Activated CD8-positive, alpha-beta T cell treated with anti-CD3 and anti-CD28 coated beads for 36 hours (primary cell): ENCODE measurements at regions not wholly inside any gene's neighbourhood (a gene's known extent, or its start where the extent isn't known, plus 50 kb on each side); places are given as distances from the start of the nearest gene placed in this dataset.

Experiments
- ATAC-seq: fragments of 200-7000 bp; cut with Tn5 transposase; one replicate; pipeline ENCODE4 v1.10.0; 2021; ENCODE audit warnings: mild to moderate bottlenecking, moderate library complexity
- CTCF ChIA-PET: fragments of 350-600 bp; sonication (Branson Sonifier 250); formaldehyde crosslinking; loops from one replicate; lab custom pipeline; 2021; ENCODE audit warnings: antibody characterized with exemption; lab: Charles Lee
- POLR2A ChIA-PET: fragments of 350-600 bp; sonication (Branson Sonifier 250); formaldehyde crosslinking; loops from one replicate; lab custom pipeline; 2021; ENCODE audit warnings: antibody characterized with exemption; lab: Charles Lee
- DNase-seq: peaks from one replicate; pipeline ENCODE4 v3.0.0-alpha.2; 2020
- H3K27ac Mint-ChIP-seq: one replicate; pipeline ENCODE4 v1.8.0; 2021; ENCODE audit warnings: mild to moderate bottlenecking, mixed read lengths
- H3K27me3 Mint-ChIP-seq: one replicate; pipeline ENCODE4 v1.8.0; 2021; ENCODE audit warnings: mixed read lengths
- H3K36me3 Mint-ChIP-seq: one replicate; pipeline ENCODE4 v1.8.0; 2021; ENCODE audit warnings: low read depth, mixed read lengths
- H3K4me1 Mint-ChIP-seq: one replicate; pipeline ENCODE4 v1.8.0; 2021; ENCODE audit warnings: low read depth, mixed read lengths
- H3K4me3 Mint-ChIP-seq: one replicate; pipeline ENCODE4 v1.8.0; 2021; ENCODE audit warnings: mild to moderate bottlenecking, moderate library complexity, mixed read lengths
- H3K9me3 Mint-ChIP-seq: one replicate; pipeline ENCODE4 v1.8.0; 2021; ENCODE audit warnings: mixed read lengths
- CTCF ChIP-seq: fragments of 200-600 bp; IDR thresholded peaks from one replicate; pipeline ENCODE4 v1.8.0; 2022; ENCODE audit warnings: antibody characterized with exemption, mild to moderate bottlenecking
- intact Hi-C: fragments of 100-400 bp; cut with micrococcal nuclease; formaldehyde crosslinking; loops from one replicate; pipeline ENCODE4 v1.10.0; 2022

- Mint-ChIP-seq H3K27me3 (no peaks in the 10 kb centered on the region), H3K36me3 (no peaks in the 10 kb centered on the region), H3K27ac (no peak overlapping the region), H3K4me3 (no peak overlapping the region), H3K4me1 (no peaks in the 10 kb centered on the region), H3K9me3 (peaks cover 32% of the 10 kb centered on the region)
- intact Hi-C loops, result no loop called here
- no peak for DNase-seq
- no peak for ATAC-seq
- ChIA-PET POLR2A (no interaction called here), CTCF (no interaction called here)
- TF ChIP-seq CTCF, result no peak
Measured at GRCh38 chr4:31530555-31530954, 810.4 kb downstream of the PCDH7 start.

GRCh38 chr4:31538877-31539276 lies 818.7 kb downstream of the PCDH7 start:
- no peaks in the 10 kb centered on the region for H3K4me1 Mint-ChIP-seq
- H3K36me3 Mint-ChIP-seq, result no peaks in the 10 kb centered on the region
- DNase-seq (no peak), ATAC-seq (no peak)
- ChIA-PET CTCF (no interaction called here), POLR2A (no interaction called here)
- intact Hi-C loops, result no loop called here
- no peak overlapping the region for H3K27ac Mint-ChIP-seq
- no peak for TF ChIP-seq CTCF
- peaks cover 7% of the 10 kb centered on the region for H3K9me3 Mint-ChIP-seq
- no peak overlapping the region for H3K4me3 Mint-ChIP-seq
- no peaks in the 10 kb centered on the region for H3K27me3 Mint-ChIP-seq

- Mint-ChIP-seq H3K4me1 (no peaks in the 10 kb centered on the region), H3K27me3 (no peaks in the 10 kb centered on the region), H3K27ac (no peak overlapping the region), H3K4me3 (no peak overlapping the region), H3K36me3 (no peaks in the 10 kb centered on the region), H3K9me3 (peaks cover 5% of the 10 kb centered on the region)
- ATAC-seq (no peak), DNase-seq (no peak)
- CTCF ChIA-PET, result no interaction called here
- TF ChIP-seq CTCF, result no peak
- POLR2A ChIA-PET, result no interaction called here
- intact Hi-C loops, result no loop called here
Measured at GRCh38 chr4:31539284-31540069, 819.3 kb downstream of the PCDH7 start.

GRCh38 chr4:31545330-31545729 lies 825.2 kb downstream of the PCDH7 start:
- no peak for ATAC-seq
- Mint-ChIP-seq H3K4me1 (no peaks in the 10 kb centered on the region), H3K36me3 (no peaks in the 10 kb centered on the region), H3K27me3 (no peaks in the 10 kb centered on the region), H3K4me3 (no peak overlapping the region), H3K9me3 (peaks cover 3% of the 10 kb centered on the region), H3K27ac (no peak overlapping the region)
- intact Hi-C loops, result no loop called here
- POLR2A ChIA-PET, result no interaction called here
- DNase-seq, result no peak
- TF ChIP-seq CTCF, result no peak
- CTCF ChIA-PET, result no interaction called here

GRCh38 chr4:31545755-31546154 lies 825.6 kb downstream of the PCDH7 start:
- TF ChIP-seq CTCF, result no peak
- Mint-ChIP-seq H3K9me3 (peaks cover 3% of the 10 kb centered on the region), H3K27me3 (no peaks in the 10 kb centered on the region), H3K4me1 (no peaks in the 10 kb centered on the region), H3K36me3 (no peaks in the 10 kb centered on the region), H3K27ac (no peak overlapping the region), H3K4me3 (no peak overlapping the region)
- no peak for DNase-seq
- POLR2A ChIA-PET, result no interaction called here
- ATAC-seq, result no peak
- CTCF ChIA-PET, result no interaction called here
- intact Hi-C loops, result no loop called here
